Posterior vena cava (tissue), 2 donors: ENCODE measurements at regions not wholly inside any gene's neighbourhood (a gene's known extent, or its start where the extent isn't known, plus 50 kb on each side); places are given as distances from the start of the nearest gene placed in this dataset.

ENCODE experiments used
- DNase-seq: peaks from one replicate; pipeline ENCODE4 v3.0.0-alpha.2; 2020; ENCODE audit warnings: low spot score
- intact Hi-C, 2 donors: fragments of 100-400 bp; cut with DNase I; formaldehyde crosslinking; loops; one replicate each; pipeline versions ENCODE4 v1.14.1 to v1.14.2; 2022 to 2023
- donor health status: DM: yes; HTN: yes; CAD: no.
- donor health status: DM: yes; HTN: yes; CAD: no.

DNA sequence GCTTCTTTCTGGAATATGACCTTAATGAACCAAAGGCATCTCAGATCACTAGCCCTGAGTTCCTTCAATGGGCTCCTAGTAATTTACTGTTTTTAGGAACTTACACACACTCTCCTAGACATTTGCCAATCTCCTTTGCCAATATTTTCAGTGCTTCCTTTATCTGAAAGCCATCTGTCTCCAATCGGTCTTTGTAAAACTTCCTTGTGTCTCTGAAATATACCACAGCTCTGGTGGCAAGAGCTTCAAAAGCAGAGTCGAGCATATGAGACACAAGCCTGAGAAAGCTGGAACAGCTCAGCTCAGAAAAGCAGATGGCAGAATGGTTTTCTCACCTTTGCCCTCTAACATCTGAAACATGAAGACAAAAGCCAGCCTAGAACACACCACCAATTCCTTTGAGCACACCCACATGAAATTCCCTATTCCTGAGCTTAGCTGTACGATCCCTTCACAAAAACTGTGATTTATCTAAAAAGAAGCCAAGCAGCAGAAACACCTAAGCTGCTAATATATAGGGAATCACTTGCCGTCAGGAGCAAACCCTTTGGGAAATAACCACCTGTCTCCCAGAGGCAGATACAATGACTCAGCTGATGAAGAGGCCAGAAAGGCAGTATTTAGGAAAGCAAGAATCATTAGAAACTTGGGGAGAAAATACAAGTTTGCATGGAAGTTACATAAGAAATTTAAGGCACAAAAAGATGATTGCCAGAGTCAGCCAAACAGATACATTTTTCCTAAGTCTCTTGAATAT, 70.2 kb upstream of the ANK3 start:
- no peak for DNase-seq
- intact Hi-C loops = no loop called here

DNA sequence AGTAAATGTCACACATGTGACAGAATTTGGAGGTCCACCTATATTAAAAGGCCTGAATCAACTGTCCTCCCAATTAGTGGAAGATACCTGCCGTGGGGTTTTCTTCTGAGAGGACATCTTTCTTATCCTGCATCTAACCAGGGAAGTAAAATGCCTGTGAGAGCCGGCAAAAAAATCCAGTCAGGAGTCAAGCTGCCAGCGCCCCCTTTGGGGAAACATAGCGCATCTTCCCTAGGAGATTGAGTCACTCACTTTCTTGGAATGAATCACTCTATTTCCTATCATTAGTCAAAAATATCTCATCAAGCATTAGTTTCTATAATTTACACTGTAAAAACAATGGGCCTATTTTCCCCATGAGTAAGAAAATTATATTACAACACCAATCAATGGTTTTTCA, 66.4 kb upstream of the ANK3 start:
- intact Hi-C loops = no loop called here
- no peak for DNase-seq

DNA sequence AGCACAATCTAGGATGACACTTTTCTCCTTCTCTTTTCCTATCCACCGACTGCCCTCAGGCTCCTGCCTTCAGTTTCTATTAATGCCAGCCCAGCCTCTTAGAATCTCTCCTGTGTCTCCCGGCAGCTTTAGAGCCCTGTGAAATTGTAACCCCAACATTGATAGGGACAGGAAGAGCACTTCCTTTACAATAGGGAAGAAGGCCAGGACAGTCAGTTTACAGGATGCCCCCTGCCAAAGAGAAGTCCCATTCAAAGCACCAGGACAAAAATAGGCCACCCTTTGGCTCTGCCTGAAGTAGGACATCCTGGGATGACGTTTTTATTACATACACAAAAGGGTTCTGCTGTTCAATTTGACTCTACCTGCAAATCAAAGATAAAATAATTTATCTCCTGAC, 64.7 kb upstream of the ANK3 start:
- intact Hi-C loops = no loop called here
- DNase-seq = no peak

DNA sequence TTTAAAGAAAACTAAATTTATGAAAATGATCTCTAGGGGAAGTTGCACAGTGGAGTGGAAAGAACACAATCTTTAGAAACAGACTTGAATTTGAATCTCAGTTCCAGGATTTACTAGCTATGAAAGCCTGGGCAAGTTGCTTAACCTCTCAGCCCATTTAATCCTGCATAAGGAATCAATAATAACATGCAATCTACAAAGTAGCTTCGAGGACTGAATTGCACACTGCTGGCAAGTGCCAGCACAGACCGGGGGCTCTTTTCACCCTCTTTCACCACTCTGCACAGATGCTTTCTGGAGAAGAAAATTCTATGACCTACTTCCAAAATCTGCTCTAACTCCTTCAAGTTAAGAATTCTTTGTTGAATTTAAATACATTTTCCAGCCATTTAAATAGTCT, 63.4 kb upstream of the ANK3 start:
- no peak for DNase-seq
- intact Hi-C loops = no loop called here

DNA sequence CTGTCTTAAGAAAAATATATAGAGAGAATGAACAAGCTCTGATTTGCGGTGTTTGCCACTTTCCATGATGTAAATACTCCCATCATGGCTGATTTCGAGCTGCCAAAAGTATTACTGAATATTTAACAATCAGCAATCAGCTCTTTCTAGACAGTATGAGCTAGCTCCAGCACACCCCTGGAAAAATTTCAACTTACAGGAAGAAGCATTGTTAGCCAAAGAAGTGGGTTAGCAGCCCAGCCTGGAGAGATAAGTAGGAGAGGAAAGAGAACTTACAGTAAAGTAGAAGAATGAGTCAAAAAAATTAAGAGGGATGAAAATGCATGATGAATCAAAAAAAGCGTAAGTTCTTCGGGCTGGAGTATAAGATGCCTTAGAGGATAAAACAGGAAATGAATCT, 60.6 kb upstream of the ANK3 start:
- intact Hi-C loops = no loop called here
- no peak for DNase-seq

DNA sequence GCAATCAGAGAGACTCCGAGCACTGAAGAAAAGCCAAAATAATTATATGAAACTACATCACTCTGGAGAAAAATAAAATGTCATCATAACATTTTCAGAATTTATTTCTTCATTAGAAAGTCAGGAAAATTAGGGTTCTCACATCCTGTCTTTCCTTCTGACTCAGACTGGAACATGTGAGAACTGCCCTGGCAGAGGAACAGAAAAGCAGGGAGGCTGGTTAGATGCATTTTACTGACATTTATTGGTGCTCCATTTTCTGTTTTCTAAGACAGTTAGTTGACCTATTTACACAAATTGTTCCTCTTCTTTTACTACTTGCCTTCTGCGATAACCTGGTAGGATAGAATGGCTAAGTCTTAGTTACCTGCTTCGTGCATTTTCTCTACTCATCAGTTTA, 58.6 kb upstream of the ANK3 start:
- intact Hi-C loops = loop anchor here (10.0 kb wide), 2 partner anchors 197 to 207 kb away; no protein-coding TSS in a partner anchor
- no peak for DNase-seq

DNA sequence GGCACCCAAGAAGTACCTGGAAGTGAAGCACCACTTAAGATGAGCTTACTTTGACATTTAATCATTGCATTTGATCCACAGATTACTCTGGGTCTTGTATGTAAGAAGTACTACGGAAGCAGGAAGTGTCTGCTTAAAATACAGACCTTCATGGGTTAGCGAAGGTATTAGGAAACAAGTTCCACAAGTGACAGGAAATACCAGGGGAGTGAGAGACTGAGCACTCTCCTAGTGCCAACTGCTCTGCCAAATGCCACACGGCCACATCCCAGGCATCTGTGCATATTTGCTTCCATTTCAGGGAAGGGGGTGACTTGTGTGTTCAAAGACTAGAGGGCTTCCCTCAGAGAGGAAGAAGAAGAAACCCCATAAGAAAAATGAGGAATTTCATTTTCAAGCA, 57.2 kb upstream of the ANK3 start:
- intact Hi-C loops = loop anchor here (1.0 to 10.0 kb wide), 3 partner anchors 17 to 208 kb away; no protein-coding TSS in a partner anchor
- no peak for DNase-seq

DNA sequence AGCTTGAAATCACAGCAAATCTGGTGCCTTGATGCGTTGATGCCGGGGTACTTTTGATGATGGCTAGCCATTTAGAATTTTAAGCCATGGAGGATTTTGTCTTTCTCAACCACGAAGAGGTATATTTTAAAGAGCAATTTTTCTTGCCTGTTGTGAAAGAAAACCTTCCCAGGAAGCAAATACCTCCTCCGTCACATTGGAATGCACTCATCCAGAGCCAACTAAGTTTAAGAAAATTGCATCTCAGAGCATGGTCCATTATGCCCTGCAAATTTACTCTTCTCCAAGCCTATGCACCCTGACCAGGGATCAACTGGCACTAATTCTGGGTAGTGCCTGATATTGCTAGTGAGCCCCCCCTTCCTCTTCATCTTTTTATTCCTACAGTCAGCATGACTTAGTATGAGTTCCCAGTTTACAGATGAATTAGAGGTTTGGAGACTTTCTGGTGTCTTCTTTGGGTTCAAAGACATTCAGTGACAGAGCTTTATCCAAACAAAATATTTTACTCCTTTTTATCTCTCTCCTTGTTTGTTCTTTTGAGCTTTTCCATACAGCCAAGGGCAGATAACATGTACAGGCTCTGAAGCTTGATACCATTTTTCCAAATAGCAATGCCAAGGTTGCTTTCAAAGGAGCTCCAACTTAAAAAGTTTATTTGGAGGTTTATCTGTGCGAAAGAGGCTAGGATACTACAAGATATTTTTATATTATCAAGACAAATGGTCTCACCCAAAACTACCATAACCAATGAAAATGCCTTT, 56.6 kb upstream of the ANK3 start:
- intact Hi-C loops = loop anchor here (1.0 to 10.0 kb wide), 3 partner anchors 18 to 209 kb away; no protein-coding TSS in a partner anchor
- DNase-seq = no peak

DNA sequence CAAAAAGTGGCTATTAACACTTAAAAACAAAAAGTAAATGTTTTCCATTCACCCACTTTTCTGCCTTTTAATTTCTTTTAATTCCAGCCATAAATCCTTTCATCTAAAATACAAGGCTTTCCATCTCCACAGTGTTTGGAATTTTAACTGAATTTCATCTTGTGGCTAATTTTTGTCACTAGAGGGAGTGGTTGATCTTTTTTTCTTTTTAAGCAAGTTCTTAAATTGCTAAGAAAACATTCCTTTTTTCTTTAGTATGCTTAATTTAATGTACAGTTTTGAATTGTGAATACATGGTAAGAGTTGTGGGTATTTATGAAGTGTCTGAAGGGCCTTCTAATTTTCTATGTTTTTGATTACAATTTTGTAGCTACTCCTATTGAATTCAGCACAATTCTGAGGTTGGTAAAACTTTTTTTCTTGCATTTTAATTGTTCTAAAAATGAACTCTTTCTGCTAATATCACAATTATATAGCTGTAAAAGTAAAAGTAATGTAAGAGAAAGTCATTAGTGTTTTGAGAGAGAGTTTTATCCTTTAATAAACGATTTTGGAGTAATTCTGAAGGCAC, 54.9 kb upstream of the ANK3 start:
- intact Hi-C loops = loop anchor here (10.0 kb wide), 2 partner anchors 200 to 210 kb away; no protein-coding TSS in a partner anchor
- DNase-seq = no peak

DNA sequence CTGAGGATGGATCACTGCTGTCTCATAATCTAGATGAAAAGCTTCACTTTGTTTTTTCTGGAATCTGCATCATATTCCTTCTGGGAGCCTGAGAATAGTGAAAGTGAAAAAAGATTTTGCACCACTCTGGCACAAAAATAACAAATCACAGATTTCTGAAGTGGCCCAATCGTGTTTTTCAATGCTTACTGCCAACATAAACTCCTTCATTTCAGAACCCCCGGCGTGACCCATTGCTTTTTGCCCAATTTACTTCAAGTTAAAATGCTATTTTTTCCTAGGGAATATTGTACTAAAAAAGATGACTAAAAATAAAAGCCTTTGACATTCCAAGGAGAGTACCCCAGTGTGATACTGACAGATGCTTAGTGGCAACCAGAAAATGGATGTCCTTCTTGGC, 53.7 kb upstream of the ANK3 start:
- intact Hi-C loops = loop anchor here (10.0 kb wide), 2 partner anchors 201 to 211 kb away; no protein-coding TSS in a partner anchor
- no peak for DNase-seq

DNA sequence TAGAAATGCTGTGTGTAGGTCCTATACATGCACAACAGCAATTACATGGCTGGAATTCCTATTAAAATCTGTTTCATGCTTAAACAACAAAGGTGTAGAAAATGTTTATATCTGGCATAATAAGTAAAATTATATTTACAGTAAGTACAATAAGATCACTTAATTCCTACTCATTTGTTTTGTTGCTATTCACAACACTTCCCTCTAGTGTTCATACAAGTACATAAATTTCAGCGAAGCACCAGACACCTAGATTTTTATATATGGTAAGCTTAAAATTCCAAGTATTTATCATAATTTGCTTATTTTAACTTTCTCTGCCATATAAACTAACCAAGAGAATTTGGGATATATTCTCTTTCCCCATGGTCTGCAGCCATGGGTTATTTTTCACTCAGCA, 51.8 kb upstream of the ANK3 start:
- intact Hi-C loops = loop anchor here (10.0 kb wide), 2 partner anchors 203 to 213 kb away; no protein-coding TSS in a partner anchor
- no peak for DNase-seq

DNA sequence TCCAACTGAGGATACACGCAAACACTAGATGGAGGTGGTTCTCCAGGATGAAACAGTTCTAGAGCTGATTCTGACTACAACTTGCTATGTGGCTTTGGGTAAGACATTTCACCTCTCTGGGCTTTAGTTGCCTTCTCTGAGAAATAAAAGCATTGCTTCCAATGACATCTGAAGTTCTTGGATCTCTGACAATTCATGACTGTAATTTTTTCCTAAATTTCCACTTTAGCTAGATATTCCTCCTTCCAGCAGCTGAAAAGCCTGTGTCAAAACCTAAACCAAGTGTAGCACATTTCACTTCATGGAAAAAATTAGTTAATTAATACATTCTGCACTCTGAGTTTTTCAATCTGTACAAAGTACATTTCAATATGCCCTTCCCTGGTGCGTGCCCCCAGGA, 50.0 kb upstream of the ANK3 start:
- intact Hi-C loops = loop anchor here (10.0 kb wide), 2 partner anchors 205 to 215 kb away; no protein-coding TSS in a partner anchor
- no peak for DNase-seq
